ENCODE measurements at regions not wholly inside any gene's neighbourhood (a gene's known extent, or its start where the extent isn't known, plus 50 kb on each side); places are given as distances from the start of the nearest gene placed in this dataset.

DNA sequence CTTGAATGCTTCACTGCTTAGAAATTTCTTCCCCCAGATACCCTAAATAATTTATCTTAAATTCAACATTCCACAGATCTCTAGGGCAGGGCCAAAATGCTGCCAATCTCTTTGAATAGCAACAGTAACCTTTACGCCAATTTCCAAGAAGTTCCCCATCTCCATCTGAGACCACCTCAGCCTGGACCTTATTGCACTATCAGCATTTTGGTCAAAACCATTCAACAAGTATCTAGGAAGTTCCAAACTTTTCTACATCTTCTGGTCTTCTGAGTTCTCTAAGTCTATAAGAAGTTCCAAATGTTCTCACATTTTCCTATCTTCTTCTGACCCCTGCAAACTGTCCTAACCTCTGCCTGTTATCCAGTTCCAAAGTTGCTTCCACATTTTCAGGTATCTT, 1306.9 kb upstream of the SORCS1 start:
- Histone ChIP-seq H3K9ac (ENCODE audit: low read length) (no peak overlapping the region), H3K36me3 (ENCODE audit: control insufficient read depth in 1 of 2, insufficient read depth in 2 of 2, low read length in 2 of 2) (no peaks in the 10 kb centered on the region), H3K4me2 (ENCODE audit: low read length) (no peak overlapping the region), H3K4me3 (replicated peaks in 1 of 2; ENCODE audit: low read depth in 1 of 2, low read length in 2 of 2) (no peak overlapping the region), H3K9me3 (ENCODE audit: control insufficient read depth in 1 of 2, insufficient read depth in 1 of 2, low read depth in 1 of 2, low read length in 2 of 2) (peaks cover 27 to 31% of the 10 kb centered on the region in 2 experiments; a peak in 2 of 4 replicates), H3K27me3 (ENCODE audit: insufficient read depth, low read length) (no peaks in the 10 kb centered on the region), H4K20me1 (ENCODE audit: insufficient read depth) (no peaks in the 10 kb centered on the region), H3K9me2 (ENCODE audit: insufficient read depth) (no peaks in the 10 kb centered on the region), H2AFZ (ENCODE audit: low read depth, low read length, poor library complexity, severe bottlenecking) (no peak overlapping the region), H3K4me1 (ENCODE audit: control insufficient read depth in 1 of 2, insufficient read depth in 2 of 2, low read length in 2 of 2) (no peaks in the 10 kb centered on the region), H3K27ac (ENCODE audit: low read depth, low read length) (no peak overlapping the region), H3K79me2 (ENCODE audit: insufficient read depth, low read length) (no peaks in the 10 kb centered on the region)
- no peak for TF ChIP-seq ZFX (IDR thresholded peaks at IDR 0.05)
- TF ChIP-seq JUND (IDR thresholded peaks at IDR 0.05): no peak
- TF ChIP-seq TCF7L2 (IDR thresholded peaks at IDR 0.05; ENCODE audit: borderline replicate concordance, extremely low read depth, insufficient read depth, insufficient read length): no peak
- TF ChIP-seq, protein P1, sequence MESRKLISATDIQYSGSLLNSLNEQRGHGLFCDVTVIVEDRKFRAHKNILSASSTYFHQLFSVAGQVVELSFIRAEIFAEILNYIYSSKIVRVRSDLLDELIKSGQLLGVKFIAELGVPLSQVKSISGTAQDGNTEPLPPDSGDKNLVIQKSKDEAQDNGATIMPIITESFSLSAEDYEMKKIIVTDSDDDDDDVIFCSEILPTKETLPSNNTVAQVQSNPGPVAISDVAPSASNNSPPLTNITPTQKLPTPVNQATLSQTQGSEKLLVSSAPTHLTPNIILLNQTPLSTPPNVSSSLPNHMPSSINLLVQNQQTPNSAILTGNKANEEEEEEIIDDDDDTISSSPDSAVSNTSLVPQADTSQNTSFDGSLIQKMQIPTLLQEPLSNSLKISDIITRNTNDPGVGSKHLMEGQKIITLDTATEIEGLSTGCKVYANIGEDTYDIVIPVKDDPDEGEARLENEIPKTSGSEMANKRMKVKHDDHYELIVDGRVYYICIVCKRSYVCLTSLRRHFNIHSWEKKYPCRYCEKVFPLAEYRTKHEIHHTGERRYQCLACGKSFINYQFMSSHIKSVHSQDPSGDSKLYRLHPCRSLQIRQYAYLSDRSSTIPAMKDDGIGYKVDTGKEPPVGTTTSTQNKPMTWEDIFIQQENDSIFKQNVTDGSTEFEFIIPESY (IDR thresholded peaks at IDR 0.05; ENCODE audit: extremely low read depth, insufficient replicate concordance, low read length): no peak
- TF ChIP-seq SP1 (IDR thresholded peaks at IDR 0.05; ENCODE audit: low read depth): no peak
- TF ChIP-seq, protein P2, sequence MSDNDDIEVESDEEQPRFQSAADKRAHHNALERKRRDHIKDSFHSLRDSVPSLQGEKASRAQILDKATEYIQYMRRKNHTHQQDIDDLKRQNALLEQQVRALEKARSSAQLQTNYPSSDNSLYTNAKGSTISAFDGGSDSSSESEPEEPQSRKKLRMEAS (IDR thresholded peaks at IDR 0.05): no peak
- TF ChIP-seq FOSL1 (IDR thresholded peaks at IDR 0.05; ENCODE audit: low read depth): no peak
- TF ChIP-seq, protein P3, sequence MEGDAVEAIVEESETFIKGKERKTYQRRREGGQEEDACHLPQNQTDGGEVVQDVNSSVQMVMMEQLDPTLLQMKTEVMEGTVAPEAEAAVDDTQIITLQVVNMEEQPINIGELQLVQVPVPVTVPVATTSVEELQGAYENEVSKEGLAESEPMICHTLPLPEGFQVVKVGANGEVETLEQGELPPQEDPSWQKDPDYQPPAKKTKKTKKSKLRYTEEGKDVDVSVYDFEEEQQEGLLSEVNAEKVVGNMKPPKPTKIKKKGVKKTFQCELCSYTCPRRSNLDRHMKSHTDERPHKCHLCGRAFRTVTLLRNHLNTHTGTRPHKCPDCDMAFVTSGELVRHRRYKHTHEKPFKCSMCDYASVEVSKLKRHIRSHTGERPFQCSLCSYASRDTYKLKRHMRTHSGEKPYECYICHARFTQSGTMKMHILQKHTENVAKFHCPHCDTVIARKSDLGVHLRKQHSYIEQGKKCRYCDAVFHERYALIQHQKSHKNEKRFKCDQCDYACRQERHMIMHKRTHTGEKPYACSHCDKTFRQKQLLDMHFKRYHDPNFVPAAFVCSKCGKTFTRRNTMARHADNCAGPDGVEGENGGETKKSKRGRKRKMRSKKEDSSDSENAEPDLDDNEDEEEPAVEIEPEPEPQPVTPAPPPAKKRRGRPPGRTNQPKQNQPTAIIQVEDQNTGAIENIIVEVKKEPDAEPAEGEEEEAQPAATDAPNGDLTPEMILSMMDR (IDR thresholded peaks at IDR 0.05 in 2 of 3, conservative IDR thresholded peaks at IDR 0.05 in 1 of 3; ENCODE audit: borderline replicate concordance in 1 of 3, insufficient read depth in 1 of 3, low read depth in 2 of 3, low read length in 2 of 3): no peak
- TF ChIP-seq EZH2phosphoT487 (IDR thresholded peaks at IDR 0.05; ENCODE audit: borderline replicate concordance): no peak
- TF ChIP-seq SIN3A (IDR thresholded peaks at IDR 0.05; ENCODE audit: low read depth): no peak
- no peak for TF ChIP-seq EGR1 (IDR thresholded peaks at IDR 0.05; ENCODE audit: low read depth)
- TF ChIP-seq YY1 (IDR thresholded peaks at IDR 0.05; ENCODE audit: extremely low read depth, insufficient replicate concordance, low read depth, low read length): no peak
- no peak for TF ChIP-seq CEBPB (IDR thresholded peaks at IDR 0.05; ENCODE audit: low read depth)
- no peak for TF ChIP-seq POLR2A (IDR thresholded peaks at IDR 0.05; ENCODE audit: borderline replicate concordance, extremely low read depth, insufficient read depth, insufficient read length)
- TF ChIP-seq ZNF274 (IDR thresholded peaks at IDR 0.05; ENCODE audit: low read depth, low read length): no peak
- TF ChIP-seq POLR2AphosphoS5 (IDR thresholded peaks at IDR 0.05; ENCODE audit: low read depth, low read length): no peak
- no peak for TF ChIP-seq EZH2 (IDR thresholded peaks at IDR 0.05)
- no peak for TF ChIP-seq CBX3 (IDR thresholded peaks at IDR 0.05; ENCODE audit: low read depth)
- TF ChIP-seq SRF (IDR thresholded peaks at IDR 0.05; ENCODE audit: low read depth): no peak
- CTCF ChIA-PET: no interaction called here
- RAD21 ChIA-PET (ENCODE audit: low non-redundant PET in 1 of 2, low total read pairs in 2 of 2, uncharacterized antibody in 2 of 2, unreplicated experiment in 2 of 2): no interaction called here
- BruUV-seq (replicated peaks): no TSS peak
- POLR2A ChIA-PET: no interaction called here
- ATAC-seq (no peak), DNase-seq (ENCODE audit: low read depth, low spot score) (no peak)
- intact Hi-C loops (cut with micrococcal nuclease): no loop called here

Data from HCT116 (cell line).